Activated naive CD4-positive, alpha-beta T cell treated with anti-CD3 and anti-CD28 coated beads for 36 hours (primary cell): ENCODE measurements at regions not wholly inside any gene's neighbourhood (a gene's known extent, or its start where the extent isn't known, plus 50 kb on each side); places are given as distances from the start of the nearest gene placed in this dataset.

Experiments
- CTCF ChIA-PET: fragments of 350-600 bp; sonication (Branson Sonifier 250); formaldehyde crosslinking; loops from one replicate; lab custom pipeline; 2021; ENCODE audit warnings: antibody characterized with exemption; lab: Charles Lee
- DNase-seq: peaks from one replicate; pipeline ENCODE4 v3.0.0-alpha.2; 2020
- H3K27ac Mint-ChIP-seq: one replicate; pipeline ENCODE4 v1.8.0; 2021; ENCODE audit warnings: mild to moderate bottlenecking, mixed read lengths
- H3K27me3 Mint-ChIP-seq: one replicate; pipeline ENCODE4 v1.8.0; 2021; ENCODE audit warnings: low read depth, mixed read lengths
- H3K36me3 Mint-ChIP-seq: one replicate; pipeline ENCODE4 v1.8.0; 2021; ENCODE audit warnings: low read depth, mixed read lengths
- H3K4me1 Mint-ChIP-seq: one replicate; pipeline ENCODE4 v1.8.0; 2021; ENCODE audit warnings: low read depth, mixed read lengths
- H3K4me3 Mint-ChIP-seq: one replicate; pipeline ENCODE4 v1.8.0; 2021; ENCODE audit warnings: mild to moderate bottlenecking, moderate library complexity, mixed read lengths
- H3K9me3 Mint-ChIP-seq: one replicate; pipeline ENCODE4 v1.8.0; 2021; ENCODE audit warnings: mixed read lengths
- intact Hi-C: fragments of 100-400 bp; cut with micrococcal nuclease; formaldehyde crosslinking; loops from one replicate; pipeline ENCODE4 v1.15.1; 2023

DNA sequence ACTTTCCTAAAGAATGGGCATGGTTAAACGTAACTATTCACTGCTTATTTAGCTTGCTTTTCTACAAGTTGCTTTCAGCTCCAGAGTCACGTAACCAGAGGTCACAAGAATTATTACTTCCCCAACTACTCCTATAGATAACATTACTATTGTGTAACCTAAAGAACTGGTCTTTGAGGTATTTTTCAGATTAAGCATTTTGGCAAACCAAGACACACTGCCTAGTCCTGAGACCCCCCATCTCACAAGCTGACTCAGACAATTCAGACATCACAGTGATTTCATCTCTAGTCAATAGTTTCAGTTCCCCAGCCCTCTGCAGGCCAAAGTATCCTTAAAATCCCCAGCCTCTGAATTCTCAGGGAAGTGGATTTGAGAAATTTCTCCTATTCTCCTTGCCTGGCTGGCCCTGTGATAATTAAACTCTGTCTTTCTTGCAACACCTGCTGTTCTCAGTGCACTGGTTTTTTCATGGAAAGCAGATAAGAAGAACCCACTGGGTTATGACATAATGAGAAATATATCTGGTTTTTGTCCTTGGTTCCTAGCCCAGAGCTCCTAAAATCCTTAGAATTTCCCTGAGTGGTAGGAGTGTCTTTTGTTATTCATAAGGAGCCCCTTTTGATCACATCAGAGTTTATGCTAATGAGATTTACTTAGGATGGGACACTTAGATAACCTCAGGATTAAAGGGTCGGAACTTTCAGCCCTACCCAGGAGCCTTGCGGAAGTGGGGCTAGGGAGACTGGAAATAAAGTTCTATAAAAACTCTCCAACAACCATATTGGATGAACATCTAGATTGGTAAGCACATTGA lies 1310.8 kb upstream of the CHAC2 start:
- intact Hi-C loops, result no loop called here
- DNase-seq, result no peak
- Mint-ChIP-seq H3K27ac (no peak overlapping the region), H3K9me3 (peaks cover 4% of the 10 kb centered on the region), H3K36me3 (no peaks in the 10 kb centered on the region), H3K4me1 (no peaks in the 10 kb centered on the region), H3K4me3 (no peak overlapping the region), H3K27me3 (no peaks in the 10 kb centered on the region)
- CTCF ChIA-PET, result no interaction called here

DNA sequence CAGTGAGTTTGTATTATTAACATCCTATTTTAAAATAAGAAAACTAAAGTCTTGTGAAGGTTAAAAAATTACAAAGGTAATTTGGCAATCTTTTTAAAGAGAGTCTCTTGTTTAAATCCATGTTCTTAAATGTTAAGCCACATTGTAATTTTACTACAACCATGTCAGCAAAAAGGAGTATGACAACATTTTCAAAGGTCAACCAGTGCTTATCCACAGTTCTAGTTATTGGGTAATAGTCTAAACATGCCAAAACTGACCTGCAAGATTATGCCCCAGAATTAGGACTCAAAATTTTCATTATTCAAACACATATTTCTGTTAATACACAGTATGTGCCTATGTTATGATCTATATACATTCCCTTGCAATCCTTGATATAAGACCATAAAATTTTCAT lies 1312.6 kb upstream of the CHAC2 start:
- Mint-ChIP-seq H3K36me3 (no peaks in the 10 kb centered on the region), H3K4me3 (no peak overlapping the region), H3K4me1 (no peaks in the 10 kb centered on the region), H3K27ac (no peak overlapping the region), H3K9me3 (peaks cover 4% of the 10 kb centered on the region), H3K27me3 (no peaks in the 10 kb centered on the region)
- CTCF ChIA-PET, result no interaction called here
- DNase-seq, result no peak
- intact Hi-C loops, result no loop called here

DNA sequence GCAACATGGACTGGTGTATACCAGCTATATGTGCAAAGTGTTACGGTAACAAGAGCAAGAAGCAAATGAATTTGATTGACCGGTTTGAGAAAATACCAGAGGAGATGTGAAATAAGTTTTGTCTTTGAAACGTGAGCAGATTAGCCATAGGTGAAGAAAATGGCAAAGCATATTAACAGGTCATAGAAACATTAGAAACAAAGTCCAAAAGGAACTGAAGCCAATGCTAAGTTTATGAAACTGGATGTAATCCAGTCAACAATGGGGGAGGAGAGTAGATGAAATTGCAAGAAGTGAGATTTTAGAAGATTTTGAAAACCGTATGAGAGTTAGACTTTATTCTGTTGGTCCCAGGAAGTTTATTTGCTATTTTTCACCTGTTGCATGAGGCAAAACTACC lies 1315.4 kb upstream of the CHAC2 start:
- no peak for DNase-seq
- H3K4me3 Mint-ChIP-seq, result no peak overlapping the region
- H3K4me1 Mint-ChIP-seq, result no peaks in the 10 kb centered on the region
- CTCF ChIA-PET, result no interaction called here
- no peak overlapping the region for H3K27ac Mint-ChIP-seq
- intact Hi-C loops, result no loop called here
- H3K27me3 Mint-ChIP-seq, result no peaks in the 10 kb centered on the region
- H3K36me3 Mint-ChIP-seq, result no peaks in the 10 kb centered on the region
- H3K9me3 Mint-ChIP-seq, result peaks cover 4% of the 10 kb centered on the region

DNA sequence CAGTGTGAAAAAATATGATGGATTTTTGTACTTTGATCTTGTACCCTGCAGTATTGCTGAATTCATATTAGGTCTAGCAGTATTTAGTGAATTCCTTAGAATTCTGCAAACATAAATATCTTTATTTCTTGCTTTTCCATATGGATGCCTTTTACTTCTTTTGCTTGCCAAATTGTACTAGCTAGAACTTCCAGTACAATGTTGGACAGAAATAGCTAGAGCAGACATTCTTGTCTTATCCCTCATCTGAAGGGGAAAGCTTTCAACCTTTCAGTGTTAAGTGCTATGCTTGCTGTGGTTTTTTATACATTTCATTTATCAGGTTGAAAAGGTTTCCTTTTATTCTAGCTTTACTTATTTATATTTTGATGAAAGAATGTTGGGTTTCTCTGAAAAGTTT lies 1321.9 kb upstream of the CHAC2 start:
- Mint-ChIP-seq H3K9me3 (peaks cover 3% of the 10 kb centered on the region), H3K4me3 (no peak overlapping the region), H3K27me3 (no peaks in the 10 kb centered on the region), H3K4me1 (no peaks in the 10 kb centered on the region), H3K27ac (no peak overlapping the region), H3K36me3 (no peaks in the 10 kb centered on the region)
- intact Hi-C loops, result no loop called here
- CTCF ChIA-PET, result no interaction called here
- no peak for DNase-seq

DNA sequence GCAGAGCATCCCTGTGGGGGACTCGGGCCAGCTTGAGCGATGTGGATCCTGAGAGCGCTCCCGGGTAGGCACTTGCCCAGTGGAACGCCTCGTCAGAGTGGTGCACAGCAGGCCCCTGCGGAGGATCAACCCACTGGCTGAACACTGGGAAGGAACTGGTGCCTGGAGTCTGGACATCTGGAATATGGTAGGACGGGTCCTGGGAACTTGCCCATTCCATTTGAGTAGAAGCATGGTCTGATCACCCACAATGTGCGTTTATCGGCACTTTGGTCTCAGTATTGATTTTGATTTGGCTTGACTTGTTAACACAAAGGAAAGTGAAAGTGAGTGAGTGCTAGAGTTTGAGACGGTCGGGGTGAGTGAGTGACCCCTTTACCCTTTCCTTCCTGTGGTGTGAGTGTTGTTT lies 1336.2 kb upstream of the CHAC2 start:
- Mint-ChIP-seq H3K27ac (no peak overlapping the region), H3K4me1 (no peaks in the 10 kb centered on the region)
- CTCF ChIA-PET, result no interaction called here

DNA sequence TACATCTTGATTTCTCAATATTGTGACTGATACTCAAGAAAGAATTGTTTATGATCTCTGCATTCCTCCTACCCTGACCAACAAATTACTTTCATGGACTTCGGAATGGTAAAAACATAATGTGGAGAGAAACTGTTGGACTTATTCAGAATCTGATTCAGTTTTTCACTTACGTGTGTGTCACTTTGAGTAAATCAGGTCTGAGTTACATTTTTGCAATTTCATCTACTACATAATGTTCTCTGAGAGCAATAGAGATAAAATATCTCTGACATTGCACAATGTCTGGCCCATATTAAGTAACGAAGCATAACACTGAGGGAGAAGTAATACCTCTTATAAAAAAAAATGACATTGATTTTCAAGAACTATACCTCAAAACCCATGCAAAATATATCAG lies 1337.9 kb upstream of the CHAC2 start:
- DNase-seq, result no peak
- H3K27ac Mint-ChIP-seq, result no peak overlapping the region
- no peaks in the 10 kb centered on the region for H3K9me3 Mint-ChIP-seq
- no peaks in the 10 kb centered on the region for H3K36me3 Mint-ChIP-seq
- CTCF ChIA-PET, result no interaction called here
- H3K4me1 Mint-ChIP-seq, result no peaks in the 10 kb centered on the region
- no peaks in the 10 kb centered on the region for H3K27me3 Mint-ChIP-seq
- H3K4me3 Mint-ChIP-seq, result no peak overlapping the region
- intact Hi-C loops, result no loop called here

More for the DNA sequence above, 1336.2 kb upstream of the CHAC2 start:
- no peaks in the 10 kb centered on the region for H3K9me3 Mint-ChIP-seq
- H3K27me3 Mint-ChIP-seq, result no peaks in the 10 kb centered on the region
- H3K36me3 Mint-ChIP-seq, result no peaks in the 10 kb centered on the region
- no peak for DNase-seq
- H3K4me3 Mint-ChIP-seq, result no peak overlapping the region
- intact Hi-C loops, result no loop called here

DNA sequence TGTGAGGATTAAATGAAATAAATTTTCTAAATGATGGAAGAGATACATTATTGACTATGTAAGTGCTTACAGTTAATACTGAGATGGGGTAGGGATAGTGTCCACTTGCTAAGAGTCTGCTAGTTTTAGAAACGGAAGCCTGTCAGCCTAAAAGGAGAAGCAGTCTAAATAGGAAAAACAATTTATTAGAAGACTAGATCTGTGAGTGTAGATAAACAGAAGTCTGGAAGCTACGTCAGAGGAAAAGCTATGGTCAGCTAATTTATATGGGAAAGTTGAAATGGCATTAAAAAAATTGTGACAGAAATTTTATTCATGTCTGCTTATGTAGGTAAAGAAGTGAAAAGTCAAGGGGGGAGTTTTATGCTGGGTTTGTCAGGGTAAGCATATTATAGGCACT lies 1338.4 kb upstream of the CHAC2 start:
- intact Hi-C loops, result no loop called here
- H3K27me3 Mint-ChIP-seq, result no peaks in the 10 kb centered on the region
- no peak overlapping the region for H3K27ac Mint-ChIP-seq
- CTCF ChIA-PET, result no interaction called here
- no peaks in the 10 kb centered on the region for H3K36me3 Mint-ChIP-seq
- no peaks in the 10 kb centered on the region for H3K4me1 Mint-ChIP-seq
- H3K9me3 Mint-ChIP-seq, result no peaks in the 10 kb centered on the region
- no peak overlapping the region for H3K4me3 Mint-ChIP-seq
- DNase-seq, result no peak

DNA sequence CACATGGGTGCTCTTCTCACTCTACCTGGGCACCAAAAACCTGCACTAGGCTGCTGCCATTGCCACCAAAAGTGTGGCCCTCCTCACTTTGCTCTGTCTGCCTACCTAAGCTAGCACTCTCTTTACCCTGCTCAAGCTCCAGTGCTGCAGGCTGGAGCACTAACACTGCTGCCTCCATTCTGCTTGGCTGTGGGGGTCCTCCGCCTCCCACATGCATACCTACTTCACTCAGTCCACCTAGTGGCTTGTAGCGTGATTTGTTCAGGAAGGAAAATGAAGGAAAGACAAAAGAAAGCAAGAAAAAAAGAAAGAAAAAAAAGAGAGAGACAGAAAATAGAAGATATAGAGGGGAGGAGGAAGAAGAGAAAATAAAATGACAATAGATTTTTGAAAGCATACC lies 1339.4 kb upstream of the CHAC2 start:
- no peak for DNase-seq
- Mint-ChIP-seq H3K36me3 (no peaks in the 10 kb centered on the region), H3K4me1 (no peaks in the 10 kb centered on the region), H3K27ac (no peak overlapping the region), H3K9me3 (no peaks in the 10 kb centered on the region), H3K27me3 (no peaks in the 10 kb centered on the region), H3K4me3 (no peak overlapping the region)
- intact Hi-C loops, result no loop called here
- CTCF ChIA-PET, result no interaction called here

DNA sequence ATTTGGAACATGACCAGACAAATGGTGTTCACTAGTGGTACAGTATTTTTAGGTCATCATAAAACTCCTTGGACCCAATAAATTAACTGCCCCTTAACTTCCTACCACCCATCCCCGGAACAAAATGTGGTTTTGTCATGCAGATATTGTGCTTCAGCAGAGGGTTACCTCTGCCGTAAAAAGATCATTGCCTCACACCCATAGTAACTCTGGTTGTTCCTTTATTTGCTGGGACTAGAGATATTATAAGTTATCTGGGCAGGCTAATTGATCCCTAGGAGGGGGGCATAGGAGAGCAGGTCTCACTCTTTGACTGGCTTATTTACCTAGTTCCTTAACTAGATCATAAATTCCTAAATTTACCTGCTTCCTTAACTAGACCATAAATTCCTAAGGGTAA lies 1343.9 kb upstream of the CHAC2 start:
- no peaks in the 10 kb centered on the region for H3K9me3 Mint-ChIP-seq
- no peaks in the 10 kb centered on the region for H3K27me3 Mint-ChIP-seq
- no peak overlapping the region for H3K27ac Mint-ChIP-seq

DNA sequence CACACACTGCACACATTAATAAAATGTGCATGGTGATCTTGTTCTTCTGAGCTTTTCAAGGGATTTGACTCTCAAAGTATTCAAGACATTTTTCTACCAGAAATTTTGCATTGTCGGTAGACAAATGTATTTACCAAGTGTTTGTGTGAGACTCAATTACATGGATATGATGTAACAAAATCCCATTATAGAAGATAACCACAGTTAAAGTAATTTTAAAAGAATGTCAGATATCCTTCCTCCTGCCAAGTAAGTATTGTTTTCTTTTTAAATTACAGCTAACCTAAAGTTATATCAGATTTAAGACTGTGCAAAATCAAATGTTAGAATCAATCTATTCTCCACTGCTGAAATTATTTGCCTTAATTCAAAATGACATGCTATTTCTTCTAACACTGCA lies 1344.5 kb upstream of the CHAC2 start:
- Mint-ChIP-seq H3K4me1 (no peaks in the 10 kb centered on the region), H3K27ac (no peak overlapping the region), H3K4me3 (no peak overlapping the region), H3K9me3 (no peaks in the 10 kb centered on the region), H3K27me3 (no peaks in the 10 kb centered on the region), H3K36me3 (no peaks in the 10 kb centered on the region)
- intact Hi-C loops, result no loop called here
- DNase-seq, result no peak
- CTCF ChIA-PET, result no interaction called here

More for the DNA sequence above, 1343.9 kb upstream of the CHAC2 start:
- Mint-ChIP-seq H3K4me3 (no peak overlapping the region), H3K4me1 (no peaks in the 10 kb centered on the region), H3K36me3 (no peaks in the 10 kb centered on the region)
- intact Hi-C loops, result no loop called here
- no peak for DNase-seq
- CTCF ChIA-PET, result no interaction called here

DNA sequence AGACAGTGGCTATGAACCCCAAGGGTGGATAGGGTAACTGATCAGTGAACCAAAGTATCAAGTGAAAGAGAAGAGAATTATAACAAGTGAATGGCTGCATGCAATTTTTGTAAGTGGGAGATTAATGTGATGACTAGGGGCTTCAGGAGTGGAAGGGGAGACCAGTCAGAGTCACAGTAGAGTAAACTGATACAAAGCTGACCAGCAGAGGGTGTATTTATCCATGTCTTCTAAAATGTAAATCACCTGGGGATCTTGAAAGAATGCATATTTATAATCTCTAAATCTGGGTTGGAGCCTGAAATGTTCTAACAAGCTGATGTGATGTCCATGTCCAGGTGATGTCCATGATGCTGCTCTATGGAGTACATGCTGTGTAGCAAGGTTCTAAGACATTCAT lies 1351.3 kb upstream of the CHAC2 start:
- no peaks in the 10 kb centered on the region for H3K27me3 Mint-ChIP-seq
- intact Hi-C loops, result no loop called here
- no peaks in the 10 kb centered on the region for H3K4me1 Mint-ChIP-seq
- CTCF ChIA-PET, result no interaction called here
- DNase-seq, result no peak
- no peak overlapping the region for H3K4me3 Mint-ChIP-seq
- peaks cover 3% of the 10 kb centered on the region for H3K9me3 Mint-ChIP-seq
- no peaks in the 10 kb centered on the region for H3K36me3 Mint-ChIP-seq
- H3K27ac Mint-ChIP-seq, result no peak overlapping the region

DNA sequence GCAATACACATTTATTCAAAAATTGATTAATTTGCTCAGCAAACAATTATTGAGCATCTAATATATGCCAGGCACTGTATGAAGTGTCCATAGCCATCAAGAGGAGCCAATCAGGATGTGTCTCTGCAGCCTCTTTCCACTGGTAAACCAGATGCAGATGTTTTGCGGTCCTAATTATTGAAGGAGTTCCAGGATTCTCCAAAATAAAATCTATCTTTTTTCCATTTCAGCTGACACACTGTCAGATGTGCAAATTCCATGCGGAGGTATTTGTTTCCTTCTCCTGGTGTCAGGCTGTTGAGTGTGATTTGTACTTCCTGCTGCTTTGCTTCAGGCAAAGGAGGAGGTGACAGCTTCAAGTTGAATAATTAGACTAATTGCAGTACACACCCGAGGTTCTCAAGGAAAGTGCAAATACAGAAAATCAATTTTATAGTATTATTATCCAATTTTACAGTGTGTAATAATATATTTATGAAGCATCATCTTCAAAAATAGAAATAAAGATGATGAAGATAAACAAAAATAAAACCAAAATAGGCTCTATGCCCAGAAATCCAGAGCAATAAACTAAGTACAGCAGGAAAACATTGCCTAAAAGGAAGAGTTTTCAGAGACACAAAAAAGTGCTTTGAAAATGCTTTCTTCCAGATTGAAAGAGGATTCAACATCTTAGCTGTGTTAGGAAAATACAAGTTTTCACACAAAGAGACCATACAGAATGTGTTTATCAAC lies 1352.9 kb upstream of the CHAC2 start:
- no peak for DNase-seq
- no peak overlapping the region for H3K27ac Mint-ChIP-seq
- no peaks in the 10 kb centered on the region for H3K36me3 Mint-ChIP-seq
- H3K9me3 Mint-ChIP-seq, result peaks cover 3% of the 10 kb centered on the region
- CTCF ChIA-PET, result no interaction called here
- no peaks in the 10 kb centered on the region for H3K27me3 Mint-ChIP-seq
- H3K4me1 Mint-ChIP-seq, result no peaks in the 10 kb centered on the region
- no peak overlapping the region for H3K4me3 Mint-ChIP-seq
- intact Hi-C loops, result no loop called here
